GM12865 (cell line): ENCODE measurements at regions not wholly inside any gene's neighbourhood (a gene's known extent, or its start where the extent isn't known, plus 50 kb on each side); places are given as distances from the start of the nearest gene placed in this dataset.
"Not testable (repeated sequence)": the region's sequence is repeated elsewhere in the genome, so short reads cannot be mapped to it uniquely, and the experiment has no call there.

Experiments used
- DNase-seq: peaks from one replicate; pipeline ENCODE4 v3.0.0; 2010; ENCODE audit warnings: low read depth
- H3K4me3 ChIP-seq: 2 replicates; pipeline ENCODE4 v1.5.1; 2011; ENCODE audit warnings: mild to moderate bottlenecking, low read depth, low read length, control low read depth
- TF ChIP-seq, protein P1 (sequence below): IDR thresholded peaks from 2 replicates; pipeline ENCODE4 v1.5.1; 2011; ENCODE audit warnings: low read length, control low read depth, low read depth, inconsistent platforms; ENCODE audit not compliant: insufficient read depth; ENCODE audit errors: missing control alignments

- TF ChIP-seq, protein P1, sequence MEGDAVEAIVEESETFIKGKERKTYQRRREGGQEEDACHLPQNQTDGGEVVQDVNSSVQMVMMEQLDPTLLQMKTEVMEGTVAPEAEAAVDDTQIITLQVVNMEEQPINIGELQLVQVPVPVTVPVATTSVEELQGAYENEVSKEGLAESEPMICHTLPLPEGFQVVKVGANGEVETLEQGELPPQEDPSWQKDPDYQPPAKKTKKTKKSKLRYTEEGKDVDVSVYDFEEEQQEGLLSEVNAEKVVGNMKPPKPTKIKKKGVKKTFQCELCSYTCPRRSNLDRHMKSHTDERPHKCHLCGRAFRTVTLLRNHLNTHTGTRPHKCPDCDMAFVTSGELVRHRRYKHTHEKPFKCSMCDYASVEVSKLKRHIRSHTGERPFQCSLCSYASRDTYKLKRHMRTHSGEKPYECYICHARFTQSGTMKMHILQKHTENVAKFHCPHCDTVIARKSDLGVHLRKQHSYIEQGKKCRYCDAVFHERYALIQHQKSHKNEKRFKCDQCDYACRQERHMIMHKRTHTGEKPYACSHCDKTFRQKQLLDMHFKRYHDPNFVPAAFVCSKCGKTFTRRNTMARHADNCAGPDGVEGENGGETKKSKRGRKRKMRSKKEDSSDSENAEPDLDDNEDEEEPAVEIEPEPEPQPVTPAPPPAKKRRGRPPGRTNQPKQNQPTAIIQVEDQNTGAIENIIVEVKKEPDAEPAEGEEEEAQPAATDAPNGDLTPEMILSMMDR: no peak
- H3K4me3 ChIP-seq: no peak overlapping the region
- no peak for DNase-seq
These were observed 152.6 kb downstream of the COPS8 start for GRCh38 chr2:237238249-237238648.

GRCh38 chr2:237240252-237240651 lies 154.6 kb downstream of the COPS8 start:
- H3K4me3 ChIP-seq: no peak overlapping the region
- TF ChIP-seq, protein P1: no peak
- no peak for DNase-seq

DNA sequence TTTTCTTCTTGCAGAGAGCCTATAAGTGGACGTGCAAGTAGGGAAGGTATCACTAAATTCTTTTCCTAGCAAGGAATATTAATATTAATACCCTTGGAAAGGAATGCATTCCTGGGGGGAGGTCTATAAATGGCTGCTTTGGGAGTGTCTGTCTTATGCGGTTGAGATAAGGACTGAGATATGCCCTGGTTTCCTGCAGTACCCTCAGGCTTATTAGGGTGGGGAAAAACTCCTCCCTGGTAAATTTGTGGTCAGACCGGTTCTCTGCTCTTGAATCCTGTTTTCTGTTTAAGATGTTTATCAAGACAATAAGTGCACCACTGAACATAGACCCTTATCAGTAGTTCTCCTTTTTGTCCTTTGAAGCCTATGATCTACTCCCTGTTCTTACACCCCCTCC lies 155.2 kb downstream of the COPS8 start:
- not testable (repeated sequence) for H3K4me3 ChIP-seq, DNase-seq

- TF ChIP-seq, protein P1: no peak
- H3K4me3 ChIP-seq: no peak overlapping the region
- no peak for DNase-seq
These were observed 156.4 kb downstream of the COPS8 start for GRCh38 chr2:237242091-237242536.

DNA sequence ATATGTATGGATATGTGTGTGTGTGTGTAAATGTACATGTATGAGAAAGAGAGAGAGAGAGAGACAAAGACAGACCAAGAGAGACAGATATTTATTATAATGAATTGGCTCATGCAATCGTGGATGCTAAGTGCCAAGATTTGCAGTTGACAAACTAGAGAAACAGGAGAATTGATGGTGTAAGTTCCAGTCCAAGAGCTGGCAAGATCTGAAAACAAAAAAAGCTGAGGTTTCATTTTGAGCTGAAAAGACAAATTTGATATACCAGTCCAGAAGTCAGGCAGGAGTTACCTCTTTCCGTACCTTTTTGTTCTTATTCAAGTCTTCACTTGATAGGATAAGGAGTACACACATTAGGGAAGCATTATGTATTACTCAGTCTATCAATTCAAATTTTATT lies 157.8 kb downstream of the COPS8 start:
- TF ChIP-seq, protein P1: no peak
- no peak overlapping the region for H3K4me3 ChIP-seq
- no peak for DNase-seq

GRCh38 chr2:237244178-237244577 lies 158.5 kb downstream of the COPS8 start:
- no peak overlapping the region for H3K4me3 ChIP-seq
- TF ChIP-seq, protein P1: no peak
- no peak for DNase-seq

- no peak for DNase-seq
- H3K4me3 ChIP-seq: no peak overlapping the region
- TF ChIP-seq, protein P1: no peak
These were observed 159.4 kb downstream of the COPS8 start for GRCh38 chr2:237244976-237245646.
